Smooth muscle cell (in vitro differentiated cells): ENCODE measurements at regions not wholly inside any gene's neighbourhood (a gene's known extent, or its start where the extent isn't known, plus 50 kb on each side); places are given as distances from the start of the nearest gene placed in this dataset.

Source experiments
- DNase-seq: peaks from one replicate; lab custom pipeline; 2025; ENCODE audit not compliant: unreplicated experiment; lab: John Stamatoyannopoulos, UW
- H2AFZ ChIP-seq: fragments of 200-600 bp; sonication (generic); 2 replicates; pipeline ENCODE4 v1.6.0; 2016; ENCODE audit warnings: antibody characterized with exemption, low read depth, mild to moderate bottlenecking
- H3F3A ChIP-seq: fragments of 200-600 bp; sonication (generic); 2 replicates; pipeline ENCODE4 v1.6.0; 2017; ENCODE audit warnings: antibody characterized with exemption, low read depth
- H3K27ac ChIP-seq: fragments of 200-600 bp; sonication (generic); 2 replicates; pipeline ENCODE4 v1.5.1; 2016; ENCODE audit warnings: low read depth, mild to moderate bottlenecking
- H3K27me3 ChIP-seq: fragments of 200-600 bp; sonication (generic); 2 replicates; pipeline ENCODE4 v1.6.1; 2016; ENCODE audit warnings: low read depth, mild to moderate bottlenecking
- H3K36me3 ChIP-seq: fragments of 200-600 bp; sonication (generic); 2 replicates; pipeline ENCODE4 v1.5.1; 2016; ENCODE audit warnings: low read depth
- H3K4me1 ChIP-seq: fragments of 200-600 bp; sonication (generic); 2 replicates; pipeline ENCODE4 v1.5.1; 2016; ENCODE audit warnings: low read depth
- H3K4me2 ChIP-seq: fragments of 200-600 bp; sonication (generic); 2 replicates; pipeline ENCODE4 v1.6.0; 2016; ENCODE audit warnings: mild to moderate bottlenecking
- H3K4me3 ChIP-seq: fragments of 200-600 bp; sonication (generic); 2 replicates; pipeline ENCODE4 v1.5.1; 2016; ENCODE audit warnings: mild to moderate bottlenecking
- H3K79me2 ChIP-seq: fragments of 200-600 bp; sonication (generic); 2 replicates; pipeline ENCODE4 v1.6.0; 2016; ENCODE audit warnings: low read depth, mild to moderate bottlenecking
- H3K9ac ChIP-seq: fragments of 200-600 bp; sonication (generic); 2 replicates; pipeline ENCODE4 v1.6.0; 2016; ENCODE audit warnings: low read depth
- H3K9me3 ChIP-seq: fragments of 200-600 bp; sonication (generic); replicated peaks from 2 replicates; pipeline ENCODE4 v1.5.1; 2016; ENCODE audit warnings: low read depth
- H4K20me1 ChIP-seq: fragments of 200-600 bp; sonication (generic); 2 replicates; pipeline ENCODE4 v1.6.0; 2016; ENCODE audit warnings: low read depth
- CTCF ChIP-seq: fragments of 200-600 bp; sonication (generic); IDR thresholded peaks from 2 replicates; pipeline ENCODE4 v1.5.1; 2017; ENCODE audit warnings: borderline replicate concordance, mild to moderate bottlenecking, antibody characterized with exemption; ENCODE audit not compliant: insufficient read depth, poor library complexity, severe bottlenecking
- WGBS: methylation state at CpG from one replicate; pipeline ENCODE4 v1.1.7; 2016; ENCODE audit warnings: low lambda C conversion rate; 5-methylcytosine and 5-hydroxymethylcytosine counted together

DNA sequence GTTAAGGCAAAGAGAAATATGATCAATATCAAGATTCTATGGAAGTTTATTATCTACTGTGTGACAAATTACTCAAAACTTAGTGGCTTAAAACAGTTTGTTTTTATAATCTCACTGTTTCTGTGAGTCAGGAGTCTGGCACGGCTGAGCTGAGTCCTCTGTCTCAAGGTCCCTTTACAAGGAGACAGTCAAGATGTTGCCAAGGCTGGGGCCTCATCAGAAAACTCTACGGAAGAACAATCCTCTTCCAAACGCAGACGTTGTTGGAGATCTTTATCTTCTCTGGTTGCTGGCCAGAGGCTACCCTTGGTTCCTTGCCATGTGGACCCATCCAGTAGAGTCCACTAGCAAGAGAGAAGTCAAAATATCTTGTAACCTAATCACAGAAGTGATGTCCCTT, 100.6 kb upstream of the CCND2 start:
- Histone ChIP-seq H3K27ac (peak overlapping the region; percentile 55), H3F3A (no peaks in the 10 kb centered on the region), H3K9ac (no peak overlapping the region), H3K4me3 (no peak overlapping the region), H3K4me1 (no peaks in the 10 kb centered on the region), H3K9me3 (no peaks in the 10 kb centered on the region), H4K20me1 (no peaks in the 10 kb centered on the region), H3K36me3 (no peaks in the 10 kb centered on the region), H2AFZ (no peak overlapping the region), H3K79me2 (no peaks in the 10 kb centered on the region), H3K4me2 (peak overlapping the region; percentile 69), H3K27me3 (no peaks in the 10 kb centered on the region)
- 10% methylated on average over 4 of the region's 4 CpGs for WGBS
- no peak for TF ChIP-seq CTCF
- DNase-seq, result no peak

GRCh38 chr12:4171742-4172141, 101.8 kb upstream of the CCND2 start:
- Histone ChIP-seq H3K4me3 (no peak overlapping the region), H3F3A (no peaks in the 10 kb centered on the region), H3K4me2 (no peak overlapping the region), H3K27me3 (no peaks in the 10 kb centered on the region), H3K4me1 (no peaks in the 10 kb centered on the region), H3K36me3 (no peaks in the 10 kb centered on the region), H3K79me2 (no peaks in the 10 kb centered on the region), H4K20me1 (no peaks in the 10 kb centered on the region), H3K27ac (no peak overlapping the region), H3K9me3 (no peaks in the 10 kb centered on the region), H2AFZ (no peak overlapping the region), H3K9ac (no peak overlapping the region)
- no peak for TF ChIP-seq CTCF
- no peak for DNase-seq
- 93% methylated on average over 3 of the region's 3 CpGs for WGBS

DNA sequence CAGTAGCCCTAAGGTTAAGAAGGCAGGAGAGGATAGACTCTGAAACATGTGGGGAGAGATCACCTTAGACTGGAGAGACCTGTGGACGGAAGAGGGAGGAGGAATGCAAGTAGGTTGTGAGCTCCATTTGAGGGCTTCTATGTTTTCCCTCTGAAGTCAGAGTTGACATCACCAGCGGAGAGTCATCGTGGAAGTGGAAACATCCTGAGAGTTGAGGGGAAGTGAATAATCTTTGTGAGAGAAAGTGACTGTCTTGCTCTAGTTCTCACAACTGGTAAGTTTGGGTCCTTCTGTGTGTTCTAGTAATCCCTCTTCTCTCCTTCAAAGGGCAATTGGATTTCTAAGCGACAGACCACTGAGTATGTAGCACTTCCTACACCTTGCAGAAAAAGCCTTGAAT, 103.6 kb upstream of the CCND2 start:
- Histone ChIP-seq H3K4me1 (no peaks in the 10 kb centered on the region), H3K79me2 (no peaks in the 10 kb centered on the region), H3K4me2 (no peak overlapping the region), H3K27ac (peak overlapping the region; percentile 15), H3K36me3 (no peaks in the 10 kb centered on the region), H2AFZ (no peak overlapping the region), H3K9me3 (no peaks in the 10 kb centered on the region), H3K9ac (no peak overlapping the region), H3K4me3 (no peak overlapping the region), H3F3A (no peaks in the 10 kb centered on the region), H3K27me3 (no peaks in the 10 kb centered on the region), H4K20me1 (no peaks in the 10 kb centered on the region)
- WGBS, result 49% methylated on average over 4 of the region's 4 CpGs
- DNase-seq, result no peak
- no peak for TF ChIP-seq CTCF

DNA sequence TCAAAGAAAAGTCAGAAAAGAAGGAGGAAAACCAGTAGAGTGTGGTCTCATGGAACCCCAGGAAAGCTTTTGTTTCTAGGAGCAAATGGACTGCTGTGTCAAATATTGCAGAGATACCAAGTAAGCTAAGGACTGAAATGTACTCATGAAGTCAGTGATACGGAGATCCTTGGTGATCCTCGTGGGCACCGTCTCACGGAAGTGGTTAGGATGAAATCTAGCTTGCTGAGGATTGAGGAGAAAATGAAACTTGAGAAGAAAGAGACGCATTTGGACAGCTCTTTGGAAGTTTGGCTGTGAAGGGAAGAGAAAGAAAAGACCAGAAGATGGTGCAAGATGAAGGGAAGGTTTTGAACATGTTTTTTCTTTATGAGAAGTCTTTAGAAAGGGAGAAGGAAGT, 104.0 kb upstream of the CCND2 start:
- Histone ChIP-seq H3K27ac (peak overlapping the region; percentile 15), H3K4me3 (no peak overlapping the region), H3K4me2 (peak overlapping the region; percentile 20), H3K36me3 (no peaks in the 10 kb centered on the region), H3F3A (no peaks in the 10 kb centered on the region), H2AFZ (no peak overlapping the region), H3K9me3 (no peaks in the 10 kb centered on the region), H3K4me1 (no peaks in the 10 kb centered on the region), H3K9ac (no peak overlapping the region), H4K20me1 (no peaks in the 10 kb centered on the region), H3K79me2 (no peaks in the 10 kb centered on the region), H3K27me3 (no peaks in the 10 kb centered on the region)
- no peak for TF ChIP-seq CTCF
- DNase-seq, result no peak
- 69% methylated on average over 5 of the region's 5 CpGs for WGBS
